Tibial nerve (tissue), 4 donors: ENCODE measurements at regions not wholly inside any gene's neighbourhood (a gene's known extent, or its start where the extent isn't known, plus 50 kb on each side); places are given as distances from the start of the nearest gene placed in this dataset.

Experiments used
- DNase-seq, 2 donors: peaks; one replicate each; pipeline ENCODE4 v3.0.0-alpha.2; 2019; ENCODE audit warnings: low spot score in 2 of 2
- H3K27ac ChIP-seq, 4 donors: fragments of 200-600 bp; sonication (generic) in 3 of 4; one replicate each; pipeline ENCODE4 v1.5.1; 2017 to 2019; ENCODE audit warnings: mild to moderate bottlenecking in 1 of 4
- H3K27me3 ChIP-seq, 2 donors: fragments of 200-600 bp; sonication (generic) in 1 of 2; one replicate each; pipeline versions ENCODE4 v1.5.1 to v1.6.0; 2017 to 2019
- H3K36me3 ChIP-seq, 3 donors: fragments of 200-600 bp; sonication (generic); one replicate each; pipeline ENCODE4 v1.5.1; 2018 to 2019
- H3K4me1 ChIP-seq, 4 donors: fragments of 200-600 bp; sonication (generic) in 3 of 4; one replicate each; pipeline ENCODE4 v1.5.1; 2017 to 2019
- H3K4me3 ChIP-seq, 4 donors: fragments of 200-600 bp; sonication (generic) in 3 of 4; one replicate each; pipeline ENCODE4 v1.5.1; 2017 to 2019; ENCODE audit warnings: mild to moderate bottlenecking in 1 of 4, moderate library complexity in 1 of 4
- H3K9me3 ChIP-seq, 4 donors: fragments of 200-600 bp; sonication (generic) in 3 of 4; one replicate each; pipeline ENCODE4 v1.5.1; 2017 to 2019
- EP300 ChIP-seq, 2 donors: sonication (generic); formaldehyde crosslinking; IDR thresholded peaks; one replicate each; pipeline ENCODE4 v1.6.1; 2017; ENCODE audit warnings: antibody characterized with exemption in 2 of 2, mild to moderate bottlenecking in 1 of 2
- POLR2A ChIP-seq, 2 donors: fragments of 450-650 bp; IDR thresholded peaks; one replicate each; pipeline ENCODE4 v1.6.1; 2017; ENCODE audit warnings: antibody characterized with exemption in 2 of 2, mild to moderate bottlenecking in 2 of 2, moderate library complexity in 2 of 2
- WGBS, 2 donors: methylation state at CpG; one replicate each; pipeline ENCODE4 v1.1.5; 2018; 5-methylcytosine and 5-hydroxymethylcytosine counted together
- TF ChIP-seq, protein P1 (sequence below), 5 experiments: fragments of 200-600 bp in 3 of 5; fragments of 450-650 bp in 2 of 5; sonication (generic) in 3 of 5; IDR thresholded peaks; one replicate each; pipeline ENCODE4 v1.5.1; 2016 to 2019; ENCODE audit warnings: antibody characterized with exemption in 5 of 5, mild to moderate bottlenecking in 3 of 5, moderate library complexity in 2 of 5

DNA sequence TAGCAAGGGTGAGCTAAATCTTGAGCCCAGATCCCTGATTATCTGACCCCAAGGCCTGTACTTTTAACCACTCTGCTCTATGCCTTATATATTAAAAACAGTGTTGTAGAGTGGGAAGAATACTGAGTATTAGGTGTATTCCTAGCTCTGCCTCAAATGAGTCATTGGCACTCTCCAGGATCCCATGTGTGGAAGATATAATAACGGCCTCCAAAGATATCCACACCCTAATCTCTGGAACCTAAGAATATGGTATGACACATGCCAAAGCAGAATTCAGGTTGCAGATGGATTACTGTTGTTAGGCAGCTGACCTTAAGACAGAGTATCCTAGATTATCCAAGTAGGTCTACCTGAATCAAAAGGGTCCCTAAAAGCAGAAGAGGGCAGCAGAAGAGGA, 110.8 kb downstream of the ADRB2 start:
- 71 to 80% methylated on average over 1 of the region's 1 CpG for WGBS, 2 donors
- TF ChIP-seq, protein P1, sequence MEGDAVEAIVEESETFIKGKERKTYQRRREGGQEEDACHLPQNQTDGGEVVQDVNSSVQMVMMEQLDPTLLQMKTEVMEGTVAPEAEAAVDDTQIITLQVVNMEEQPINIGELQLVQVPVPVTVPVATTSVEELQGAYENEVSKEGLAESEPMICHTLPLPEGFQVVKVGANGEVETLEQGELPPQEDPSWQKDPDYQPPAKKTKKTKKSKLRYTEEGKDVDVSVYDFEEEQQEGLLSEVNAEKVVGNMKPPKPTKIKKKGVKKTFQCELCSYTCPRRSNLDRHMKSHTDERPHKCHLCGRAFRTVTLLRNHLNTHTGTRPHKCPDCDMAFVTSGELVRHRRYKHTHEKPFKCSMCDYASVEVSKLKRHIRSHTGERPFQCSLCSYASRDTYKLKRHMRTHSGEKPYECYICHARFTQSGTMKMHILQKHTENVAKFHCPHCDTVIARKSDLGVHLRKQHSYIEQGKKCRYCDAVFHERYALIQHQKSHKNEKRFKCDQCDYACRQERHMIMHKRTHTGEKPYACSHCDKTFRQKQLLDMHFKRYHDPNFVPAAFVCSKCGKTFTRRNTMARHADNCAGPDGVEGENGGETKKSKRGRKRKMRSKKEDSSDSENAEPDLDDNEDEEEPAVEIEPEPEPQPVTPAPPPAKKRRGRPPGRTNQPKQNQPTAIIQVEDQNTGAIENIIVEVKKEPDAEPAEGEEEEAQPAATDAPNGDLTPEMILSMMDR (IDR thresholded peaks at IDR 0.05), result no peak
- no peak for TF ChIP-seq POLR2A (IDR thresholded peaks at IDR 0.05)
- TF ChIP-seq EP300 (IDR thresholded peaks at IDR 0.05), result no peak
- Histone ChIP-seq H3K4me1 (no peaks in the 10 kb centered on the region), H3K4me3 (no peak overlapping the region), H3K27me3 (no peaks in the 10 kb centered on the region), H3K36me3 (no peaks in the 10 kb centered on the region), H3K27ac (no peak overlapping the region), H3K9me3 (no peaks in the 10 kb centered on the region)
- no peak for DNase-seq

GRCh38 chr5:148937830-148938521, 111.6 kb downstream of the ADRB2 start:
- TF ChIP-seq EP300 (IDR thresholded peaks at IDR 0.05) (no peak), POLR2A (IDR thresholded peaks at IDR 0.05) (no peak)
- TF ChIP-seq, protein P1 (IDR thresholded peaks at IDR 0.05), result no peak
- Histone ChIP-seq H3K4me1 (no peaks in the 10 kb centered on the region), H3K9me3 (no peaks in the 10 kb centered on the region), H3K27me3 (no peaks in the 10 kb centered on the region), H3K4me3 (no peak overlapping the region), H3K27ac (no peak overlapping the region), H3K36me3 (no peaks in the 10 kb centered on the region)
- DNase-seq, result no peak
- 81 to 89% methylated on average over 4 of the region's 4 CpGs for WGBS, 2 donors

DNA sequence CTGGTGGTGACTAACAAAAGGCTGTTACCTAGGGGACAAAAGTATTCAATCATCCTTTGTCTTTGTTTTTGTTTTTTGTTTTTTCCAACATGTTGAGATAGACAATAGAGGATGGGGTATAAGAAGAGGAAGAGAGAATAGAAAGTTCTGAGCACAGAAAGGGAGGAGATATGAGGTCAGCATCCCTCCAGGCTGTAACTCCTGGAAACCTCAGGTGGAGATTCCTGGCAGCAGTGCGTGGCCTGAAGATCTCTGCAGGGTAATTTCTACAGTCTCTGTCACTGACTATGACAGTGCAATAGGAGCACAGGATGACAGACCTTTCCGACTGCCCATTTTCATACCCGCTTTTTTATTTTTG, 112.1 kb downstream of the ADRB2 start:
- H3K27me3 ChIP-seq, result no peaks in the 10 kb centered on the region
- DNase-seq, result no peak
- H3K4me1 ChIP-seq, result no peaks in the 10 kb centered on the region
- no peaks in the 10 kb centered on the region for H3K9me3 ChIP-seq
- H3K4me3 ChIP-seq, result no peak overlapping the region
- WGBS, 2 donors, result 95 to 98% methylated on average over 3 of the region's 3 CpGs
- TF ChIP-seq, protein P1 (IDR thresholded peaks at IDR 0.05), result no peak
- TF ChIP-seq POLR2A (IDR thresholded peaks at IDR 0.05) (no peak), EP300 (IDR thresholded peaks at IDR 0.05) (no peak)
- no peak overlapping the region for H3K27ac ChIP-seq
- no peaks in the 10 kb centered on the region for H3K36me3 ChIP-seq

GRCh38 chr5:148939676-148940075, 113.3 kb downstream of the ADRB2 start:
- Histone ChIP-seq H3K27me3 (no peaks in the 10 kb centered on the region), H3K36me3 (no peaks in the 10 kb centered on the region), H3K9me3 (no peaks in the 10 kb centered on the region), H3K27ac (no peak overlapping the region), H3K4me1 (no peaks in the 10 kb centered on the region), H3K4me3 (no peak overlapping the region)
- DNase-seq, result no peak
- 86 to 100% methylated on average over 1 of the region's 1 CpG for WGBS, 2 donors
- TF ChIP-seq POLR2A (IDR thresholded peaks at IDR 0.05) (no peak), EP300 (IDR thresholded peaks at IDR 0.05) (no peak)
- TF ChIP-seq, protein P1 (IDR thresholded peaks at IDR 0.05), result no peak

DNA sequence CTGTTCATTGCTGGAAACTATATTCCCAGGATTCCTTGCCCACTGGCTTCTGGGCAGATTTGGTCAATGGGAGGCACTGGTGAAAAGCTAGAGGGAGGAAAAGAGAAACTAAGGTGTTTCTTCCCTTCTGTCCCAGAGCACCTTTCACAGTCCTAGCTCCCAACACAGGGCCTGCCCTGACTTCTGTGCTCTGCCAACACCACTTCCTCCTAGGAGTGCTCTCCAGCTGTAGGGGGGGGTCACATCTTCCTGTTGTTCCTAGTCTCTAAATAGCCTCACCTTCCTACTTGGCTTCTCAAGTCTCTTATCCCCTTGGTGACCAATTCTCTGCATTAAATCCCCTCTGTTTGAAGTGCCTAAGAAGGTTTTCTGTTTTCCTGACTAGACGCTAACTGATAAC, 115.4 kb downstream of the ADRB2 start:
- Histone ChIP-seq H3K27ac (no peak overlapping the region), H3K4me3 (no peak overlapping the region)
- WGBS, 2 donors, result 0 to 50% methylated on average over 1 of the region's 1 CpG

More for the DNA sequence above, 115.4 kb downstream of the ADRB2 start:
- H3K27me3 ChIP-seq, result no peaks in the 10 kb centered on the region
- no peaks in the 10 kb centered on the region for H3K36me3 ChIP-seq
- TF ChIP-seq POLR2A (IDR thresholded peaks at IDR 0.05) (no peak), EP300 (IDR thresholded peaks at IDR 0.05) (no peak)
- TF ChIP-seq, protein P1 (IDR thresholded peaks at IDR 0.05), result no peak
- no peaks in the 10 kb centered on the region for H3K9me3 ChIP-seq
- H3K4me1 ChIP-seq, result no peaks in the 10 kb centered on the region
- DNase-seq, result no peak
